Psoas muscle (tissue), 7 donors: ENCODE measurements at regions not wholly inside any gene's neighbourhood (a gene's known extent, or its start where the extent isn't known, plus 50 kb on each side); places are given as distances from the start of the nearest gene placed in this dataset.

Source experiments
- ATAC-seq, 4 donors: fragments of 200-7000 bp; cut with Tn5 transposase; one replicate each; pipeline ENCODE4 v1.9.1; 2020; ENCODE audit warnings: moderate library complexity in 3 of 4, mild to moderate bottlenecking in 2 of 4
- DNase-seq, 2 donors: peaks; one replicate each; pipeline ENCODE4 v3.0.0-alpha.2; 2020
- H3K27ac ChIP-seq: fragments of 200-600 bp; one replicate; pipeline ENCODE4 v1.8.0; 2022
- H3K27me3 ChIP-seq, 3 donors: fragments of 200-600 bp in 1 of 3; one replicate each; pipeline versions ENCODE4 v1.6.1 to v1.8.0; 2013 to 2022; ENCODE audit warnings: low read length in 2 of 3, mild to moderate bottlenecking in 2 of 3, moderate library complexity in 1 of 3; ENCODE audit not compliant: insufficient read depth in 3 of 3
- H3K36me3 ChIP-seq, 2 donors: fragments of 200-600 bp in 1 of 2; one replicate each; pipeline versions ENCODE4 v1.6.1 to v1.8.0; 2013 to 2022; ENCODE audit warnings: low read depth in 1 of 2, mild to moderate bottlenecking in 1 of 2, moderate library complexity in 1 of 2; ENCODE audit not compliant: insufficient read depth in 1 of 2
- H3K4me1 ChIP-seq: fragments of 200-600 bp; one replicate; pipeline ENCODE4 v1.8.0; 2022
- H3K4me3 ChIP-seq: fragments of 200-600 bp; one replicate; pipeline ENCODE4 v1.8.0; 2022; ENCODE audit warnings: mild to moderate bottlenecking
- H3K9me3 ChIP-seq: fragments of 200-600 bp; one replicate; pipeline ENCODE4 v1.8.0; 2022
- WGBS, 3 donors: extraction: QIAGEN DNeasy Blood & Tissue Kit; methylation state at CpG; one replicate each; pipeline versions ENCODE4 v1.1.6 to v1.1.7; 2013; 5-methylcytosine and 5-hydroxymethylcytosine counted together
- intact Hi-C, 2 donors: fragments of 100-400 bp; cut with DNase I; formaldehyde crosslinking; loops; one replicate each; pipeline versions ENCODE4 v1.11.0 to v1.14.2; 2022
- TF ChIP-seq, protein P1 (sequence below): fragments of 200-600 bp; IDR thresholded peaks from one replicate; pipeline ENCODE4 v1.8.0; 2022; ENCODE audit warnings: antibody characterized with exemption
- donor health status: healthy with polysubstance abuse.
- donor health status: DM: no; HTN: no; CAD: no; lungs with moderate emphysema.
- donor health status: Bipolar disorder and iron deficiency.
- donor health status: healthy.
- donor health status: DM: yes; HTN: yes; CAD: no.
- donor health status: DM: no; HTN: no; CAD: no.
- donor health status: DM: yes; HTN: yes; CAD: no.

DNA sequence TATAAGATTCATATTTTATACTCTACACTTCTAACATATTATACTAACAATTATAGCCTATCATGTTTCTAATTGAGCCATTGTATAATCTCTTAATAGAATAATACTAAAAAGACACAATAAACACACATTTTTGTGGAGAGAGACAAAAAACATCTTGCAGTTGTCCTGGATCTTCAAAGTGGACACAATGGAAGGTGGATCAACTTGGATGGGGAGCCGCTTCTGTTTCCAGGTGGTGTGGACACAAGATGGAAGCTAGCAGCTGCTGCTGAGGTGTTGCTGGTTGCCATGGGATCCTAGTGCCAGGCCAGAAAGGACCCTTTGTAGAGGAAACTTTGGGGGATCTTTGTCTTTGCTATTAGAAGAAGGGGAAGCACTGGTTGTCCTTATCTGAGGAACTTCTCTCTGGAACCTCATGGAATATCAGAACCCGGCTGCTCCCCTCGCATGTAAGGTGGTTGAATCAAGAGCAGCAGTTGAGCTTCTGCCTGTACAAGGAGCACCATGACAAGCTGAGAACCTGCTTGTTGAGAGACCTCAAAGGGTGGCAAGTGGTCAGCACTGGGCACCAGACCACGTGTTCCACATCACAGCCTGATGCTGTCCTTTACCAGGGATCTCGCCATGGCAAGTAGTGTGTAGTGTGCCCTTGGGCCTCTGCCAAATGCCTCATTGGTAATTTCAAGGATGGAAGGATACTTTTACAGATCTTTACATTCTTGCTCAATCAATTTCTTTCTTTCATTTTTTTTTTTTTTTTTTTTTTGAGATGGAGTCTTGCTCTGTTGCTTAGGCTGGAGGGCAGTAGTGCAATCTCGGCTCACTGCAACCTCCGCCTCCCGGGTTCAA is 232.2 kb downstream of the MYCN start:
- Histone ChIP-seq H3K4me1 (no peaks in the 10 kb centered on the region), H3K4me3 (no peak overlapping the region), H3K9me3 (no peaks in the 10 kb centered on the region), H3K36me3 (no peaks in the 10 kb centered on the region), H3K27ac (no peak overlapping the region), H3K27me3 (no peaks in the 10 kb centered on the region)
- intact Hi-C loops: no loop called here
- ATAC-seq (no peak), DNase-seq (no peak)
- TF ChIP-seq, protein P1, sequence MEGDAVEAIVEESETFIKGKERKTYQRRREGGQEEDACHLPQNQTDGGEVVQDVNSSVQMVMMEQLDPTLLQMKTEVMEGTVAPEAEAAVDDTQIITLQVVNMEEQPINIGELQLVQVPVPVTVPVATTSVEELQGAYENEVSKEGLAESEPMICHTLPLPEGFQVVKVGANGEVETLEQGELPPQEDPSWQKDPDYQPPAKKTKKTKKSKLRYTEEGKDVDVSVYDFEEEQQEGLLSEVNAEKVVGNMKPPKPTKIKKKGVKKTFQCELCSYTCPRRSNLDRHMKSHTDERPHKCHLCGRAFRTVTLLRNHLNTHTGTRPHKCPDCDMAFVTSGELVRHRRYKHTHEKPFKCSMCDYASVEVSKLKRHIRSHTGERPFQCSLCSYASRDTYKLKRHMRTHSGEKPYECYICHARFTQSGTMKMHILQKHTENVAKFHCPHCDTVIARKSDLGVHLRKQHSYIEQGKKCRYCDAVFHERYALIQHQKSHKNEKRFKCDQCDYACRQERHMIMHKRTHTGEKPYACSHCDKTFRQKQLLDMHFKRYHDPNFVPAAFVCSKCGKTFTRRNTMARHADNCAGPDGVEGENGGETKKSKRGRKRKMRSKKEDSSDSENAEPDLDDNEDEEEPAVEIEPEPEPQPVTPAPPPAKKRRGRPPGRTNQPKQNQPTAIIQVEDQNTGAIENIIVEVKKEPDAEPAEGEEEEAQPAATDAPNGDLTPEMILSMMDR: no peak
- 88 to 92% (median 89%) methylated on average over 8 of the region's 8 CpGs for WGBS, 3 donors

DNA sequence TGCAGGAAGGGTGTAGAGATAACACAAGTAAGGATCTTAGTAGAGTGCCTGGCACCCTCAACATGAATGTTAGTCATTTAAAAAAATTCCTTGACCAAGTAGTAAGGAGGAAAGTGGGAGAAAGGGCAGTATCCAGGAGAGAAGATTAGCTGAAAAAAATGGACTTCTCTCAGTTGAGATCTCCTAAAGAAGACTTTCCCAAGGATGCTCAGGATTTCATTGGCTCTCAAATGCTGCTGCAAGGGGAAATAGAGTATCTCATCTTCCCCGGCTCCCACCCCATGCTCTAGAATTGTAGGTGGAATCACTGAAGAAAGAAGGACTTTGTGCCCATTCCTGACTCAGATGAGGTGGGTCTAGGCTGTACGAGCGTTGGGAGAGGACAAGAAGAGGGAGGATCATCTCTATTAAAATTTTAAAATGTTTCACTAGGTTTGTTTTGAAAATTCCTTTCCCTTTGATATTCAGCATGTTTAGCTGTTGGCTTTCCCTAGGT is 231.1 kb downstream of the MYCN start:
- intact Hi-C loops: no loop called here

GRCh38 chr2:16170675-16171424 is 230.5 kb downstream of the MYCN start:
- DNase-seq (no peak), ATAC-seq (no peak)
- Histone ChIP-seq H3K4me1 (no peaks in the 10 kb centered on the region), H3K27me3 (no peaks in the 10 kb centered on the region), H3K36me3 (no peaks in the 10 kb centered on the region), H3K27ac (no peak overlapping the region), H3K4me3 (no peak overlapping the region), H3K9me3 (no peaks in the 10 kb centered on the region)
- intact Hi-C loops: no loop called here
- 88 to 94% (median 90%) methylated on average over 9 of the region's 9 CpGs for WGBS, 3 donors
- TF ChIP-seq, protein P1: no peak

More for the DNA sequence above, 231.1 kb downstream of the MYCN start:
- Histone ChIP-seq H3K27ac (no peak overlapping the region), H3K9me3 (no peaks in the 10 kb centered on the region), H3K4me1 (no peaks in the 10 kb centered on the region), H3K36me3 (no peaks in the 10 kb centered on the region), H3K27me3 (no peaks in the 10 kb centered on the region), H3K4me3 (no peak overlapping the region)
- 95 to 97% (median 96%) methylated on average over 3 of the region's 3 CpGs for WGBS, 3 donors
- ATAC-seq: no peak
- DNase-seq: no peak
- TF ChIP-seq, protein P1: no peak

DNA sequence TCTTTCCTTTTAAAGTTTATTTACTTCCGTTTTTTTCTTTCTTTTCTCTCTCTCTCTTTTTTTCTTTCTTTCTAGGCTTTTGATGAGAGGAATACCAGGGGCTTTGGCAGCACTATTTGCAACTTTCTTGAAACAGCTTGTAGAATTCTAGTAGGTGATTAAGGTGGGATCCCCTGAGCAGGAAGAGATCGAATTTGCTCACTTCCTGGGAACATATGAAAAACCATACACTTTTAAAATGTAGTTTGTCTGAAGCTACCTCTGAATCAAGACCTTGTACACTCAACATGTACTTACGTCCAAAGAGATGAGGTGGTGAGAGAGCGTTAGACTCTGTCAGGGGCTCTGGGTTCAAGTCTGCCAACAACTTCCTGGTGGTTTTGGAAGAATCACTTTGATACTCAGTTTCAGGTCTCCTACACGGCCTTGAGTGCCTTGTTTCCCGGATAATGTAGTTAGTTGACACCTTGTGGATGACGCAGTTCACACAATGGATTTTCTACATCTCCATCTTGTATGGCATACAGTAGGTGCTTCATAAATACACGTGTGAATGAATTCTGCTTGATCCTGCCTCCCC is 229.1 kb downstream of the MYCN start:
- no peak for ATAC-seq
- no peak for DNase-seq
- Histone ChIP-seq H3K27ac (no peak overlapping the region), H3K36me3 (no peaks in the 10 kb centered on the region), H3K9me3 (no peaks in the 10 kb centered on the region), H3K27me3 (no peaks in the 10 kb centered on the region), H3K4me1 (no peaks in the 10 kb centered on the region), H3K4me3 (no peak overlapping the region)
- 86 to 89% (median 87%) methylated on average over 8 of the region's 8 CpGs for WGBS, 3 donors
- intact Hi-C loops: no loop called here
- TF ChIP-seq, protein P1: no peak
